ENCODE measurements at regions not wholly inside any gene's neighbourhood (a gene's known extent, or its start where the extent isn't known, plus 50 kb on each side); places are given as distances from the start of the nearest gene placed in this dataset.

GRCh38 chr15:46768287-46768686 lies 949.0 kb upstream of the SEMA6D start:
- no peak overlapping the region for H3K27ac ChIP-seq (ENCODE audit: low read length)
- in situ Hi-C loops (cut with HindIII; ENCODE audit: low pct_unique_long_range_greater_than_20kb, low sequenced_read_pairs) = no loop called here
- H3K4me1 ChIP-seq (ENCODE audit: control insufficient read depth, insufficient read depth, low read length) = no peaks in the 10 kb centered on the region
- H3K9me3 ChIP-seq (ENCODE audit: control insufficient read depth, insufficient read depth, low read depth, low read length) = peaks cover 4% of the 10 kb centered on the region; the same call in 1 of the 2 replicates
- intact Hi-C loops (cut with micrococcal nuclease; ENCODE audit: unreplicated experiment) = no loop called here
- H3K4me3 ChIP-seq (ENCODE audit: low read depth in 2 of 2, low read length in 2 of 2) = no peak overlapping the region
- CTCF ChIA-PET = no interaction called here
- no peak for DNase-seq (ENCODE audit: low read depth, low spot score)
- POLR2A ChIA-PET = no interaction called here
- no peaks in the 10 kb centered on the region for H3K36me3 ChIP-seq (ENCODE audit: control insufficient read depth, insufficient read depth, low read length)
- no TSS peak for BruUV-seq (replicated peaks)
- ATAC-seq = no peak
- no peaks in the 10 kb centered on the region for H3K27me3 ChIP-seq (ENCODE audit: control insufficient read depth, insufficient read depth, low read length)
- TF ChIP-seq POLR2AphosphoS5 (IDR thresholded peaks at IDR 0.05; ENCODE audit: low read depth, low read length) (no peak), TCF7L2 (IDR thresholded peaks at IDR 0.05; ENCODE audit: low read depth, low read length) (no peak), CTCF (IDR thresholded peaks at IDR 0.05) (no peak), REST (IDR thresholded peaks at IDR 0.05; ENCODE audit: insufficient read depth in 1 of 2, low read depth in 2 of 2, low read length in 1 of 2) (no peak), SIN3A (IDR thresholded peaks at IDR 0.05; ENCODE audit: borderline replicate concordance, insufficient read depth, low read depth, low read length) (no peak)

- in situ Hi-C loops (cut with HindIII; ENCODE audit: low pct_unique_long_range_greater_than_20kb, low sequenced_read_pairs) = no loop called here
- Histone ChIP-seq H3K9me3 (ENCODE audit: control insufficient read depth, insufficient read depth, low read depth, low read length) (0 out of 2 replicates have a peak, but pooled peaks cover 2% of the 10 kb centered on the region), H3K4me1 (ENCODE audit: control insufficient read depth, insufficient read depth, low read length) (no peaks in the 10 kb centered on the region), H3K27ac (ENCODE audit: low read length) (no peak overlapping the region), H3K36me3 (ENCODE audit: control insufficient read depth, insufficient read depth, low read length) (no peaks in the 10 kb centered on the region), H3K27me3 (ENCODE audit: control insufficient read depth, insufficient read depth, low read length) (no peaks in the 10 kb centered on the region), H3K4me3 (ENCODE audit: low read depth in 2 of 2, low read length in 2 of 2) (no peak overlapping the region)
- ChIA-PET CTCF (no interaction called here), POLR2A (no interaction called here)
- TF ChIP-seq CTCF (IDR thresholded peaks at IDR 0.05) = no peak
- TF ChIP-seq SIN3A (IDR thresholded peaks at IDR 0.05; ENCODE audit: borderline replicate concordance, insufficient read depth, low read depth, low read length) = no peak
- no peak for TF ChIP-seq TCF7L2 (IDR thresholded peaks at IDR 0.05; ENCODE audit: low read depth, low read length)
- TF ChIP-seq REST (IDR thresholded peaks at IDR 0.05; ENCODE audit: insufficient read depth in 1 of 2, low read depth in 2 of 2, low read length in 1 of 2) = no peak
- no peak for TF ChIP-seq POLR2AphosphoS5 (IDR thresholded peaks at IDR 0.05; ENCODE audit: low read depth, low read length)
- BruUV-seq (replicated peaks) = no TSS peak
- intact Hi-C loops (cut with micrococcal nuclease; ENCODE audit: unreplicated experiment) = no loop called here
- DNase-seq (ENCODE audit: low read depth, low spot score) = no peak
- no peak for ATAC-seq
Measured at GRCh38 chr15:46773016-46773415, 944.3 kb upstream of the SEMA6D start.
